HEK293 (cell line): ENCODE measurements at regions not wholly inside any gene's neighbourhood (a gene's known extent, or its start where the extent isn't known, plus 50 kb on each side); places are given as distances from the start of the nearest gene placed in this dataset.

Experiments
- CTCF ChIA-PET: fragments of 350-600 bp; formaldehyde crosslinking; extraction: SDS; loops from one replicate; lab custom pipeline; 2021; ENCODE audit warnings: antibody characterized with exemption; lab: Yijun Ruan, JAX
- POLR2A ChIA-PET: fragments of 300-600 bp; formaldehyde crosslinking; extraction: SDS; loops from one replicate; lab custom pipeline; 2020; ENCODE audit warnings: antibody characterized with exemption, inconsistent platforms; lab: Yijun Ruan, JAX
- H3K27ac ChIP-seq: fragments of 200-500 bp; sonication (Bioruptor generic); 2 replicates; pipeline ENCODE4 v1.5.1; 2014; ENCODE audit warnings: low read depth, low read length, control low read depth, inconsistent platforms; ENCODE audit errors: extremely low read depth
- H3K36me3 ChIP-seq, 2 experiments: fragments of 200-500 bp in 1 of 2; sonication (Bioruptor generic) in 1 of 2; 1 replicate in 1 of 2; 2 replicates in 1 of 2; pipeline ENCODE4 v1.5.1; 2014 to 2017; ENCODE audit warnings: inconsistent platforms in 2 of 2, low read length in 2 of 2; ENCODE audit not compliant: control insufficient read depth in 2 of 2, insufficient read depth in 1 of 2
- H3K4me1 ChIP-seq: fragments of 200-500 bp; sonication (Bioruptor generic); 2 replicates; pipeline ENCODE4 v1.5.1; 2014; ENCODE audit warnings: mild to moderate bottlenecking, low read length, inconsistent platforms; ENCODE audit not compliant: control insufficient read depth, insufficient read depth
- H3K4me3 ChIP-seq: 2 replicates; pipeline ENCODE4 v1.5.1; 2011; ENCODE audit warnings: low read depth, mild to moderate bottlenecking, control low read depth, low read length, moderate library complexity
- H3K9me3 ChIP-seq: fragments of 200-500 bp; sonication (Bioruptor generic); 2 replicates; pipeline ENCODE4 v1.5.1; 2014; ENCODE audit warnings: low read depth, low read length, inconsistent platforms; ENCODE audit not compliant: control insufficient read depth, insufficient read depth
- ATF2 ChIP-seq: fragments of 450-650 bp; formaldehyde crosslinking; IDR thresholded peaks from 2 replicates; pipeline ENCODE4 v1.5.1; 2016; ENCODE audit warnings: missing biosample characterization, missing genetic modification characterization, low read depth
- GFI1B ChIP-seq: fragments of 450-650 bp; formaldehyde crosslinking; IDR thresholded peaks from 2 replicates; pipeline ENCODE4 v1.5.1; 2016; ENCODE audit warnings: missing biosample characterization, missing genetic modification characterization
- HOXD13 ChIP-seq: sonication (generic); formaldehyde crosslinking; IDR thresholded peaks from 2 replicates; pipeline ENCODE4 v1.8.0; 2022; ENCODE audit warnings: missing genetic modification reagents, borderline replicate concordance
- MZF1 ChIP-seq: fragments of 450-650 bp; formaldehyde crosslinking; IDR thresholded peaks from 2 replicates; pipeline ENCODE4 v1.5.1; 2017; ENCODE audit warnings: missing biosample characterization, missing genetic modification characterization, borderline replicate concordance
- OVOL3 ChIP-seq: fragments of 450-650 bp; formaldehyde crosslinking; IDR thresholded peaks from 2 replicates; pipeline ENCODE4 v1.5.1; 2016; ENCODE audit warnings: missing biosample characterization, missing genetic modification characterization
- PRDM1 ChIP-seq: fragments of 450-650 bp; formaldehyde crosslinking; IDR thresholded peaks from 2 replicates; pipeline ENCODE4; 2016; ENCODE audit warnings: missing biosample characterization, missing genetic modification characterization
- PRDM10 ChIP-seq: fragments of 450-650 bp; formaldehyde crosslinking; IDR thresholded peaks from 2 replicates; pipeline ENCODE4 v1.5.1; 2016; ENCODE audit warnings: missing biosample characterization, missing genetic modification characterization
- WT1 ChIP-seq: fragments of 450-650 bp; formaldehyde crosslinking; IDR thresholded peaks from 2 replicates; pipeline ENCODE4 v1.5.1; 2016; ENCODE audit warnings: missing biosample characterization, missing genetic modification characterization
- YY2 ChIP-seq: fragments of 450-650 bp; formaldehyde crosslinking; IDR thresholded peaks from 2 replicates; pipeline ENCODE4 v1.5.1; 2016; ENCODE audit warnings: missing biosample characterization, missing genetic modification characterization
- ZNF19 ChIP-seq: fragments of 450-650 bp; formaldehyde crosslinking; IDR thresholded peaks from 2 replicates; pipeline ENCODE4; 2016; ENCODE audit warnings: missing biosample characterization, missing genetic modification characterization, low read depth
- ZNF214 ChIP-seq: fragments of 450-650 bp; formaldehyde crosslinking; IDR thresholded peaks from 2 replicates; pipeline ENCODE4 v1.5.1; 2017; ENCODE audit warnings: missing biosample characterization, mild to moderate bottlenecking, missing genetic modification characterization, borderline replicate concordance
- ZNF223 ChIP-seq: fragments of 450-650 bp; formaldehyde crosslinking; IDR thresholded peaks from 2 replicates; pipeline ENCODE4 v1.5.1; 2016; ENCODE audit warnings: missing biosample characterization, missing genetic modification characterization
- ZNF292 ChIP-seq: fragments of 450-650 bp; formaldehyde crosslinking; IDR thresholded peaks from 2 replicates; pipeline ENCODE4 v1.5.1; 2016; ENCODE audit warnings: low read depth, missing biosample characterization, missing genetic modification characterization, borderline replicate concordance
- ZNF302 ChIP-seq: fragments of 450-650 bp; formaldehyde crosslinking; IDR thresholded peaks from 2 replicates; pipeline ENCODE4 v1.5.1; 2016; ENCODE audit warnings: missing biosample characterization, missing genetic modification characterization, low read depth
- ZNF335 ChIP-seq: fragments of 450-650 bp; formaldehyde crosslinking; conservative IDR thresholded peaks from 2 replicates; pipeline ENCODE4 v1.5.1; 2016; ENCODE audit warnings: missing biosample characterization, missing genetic modification characterization
- ZNF350 ChIP-seq: fragments of 450-650 bp; formaldehyde crosslinking; IDR thresholded peaks from 2 replicates; pipeline ENCODE4 v1.5.0; 2017; ENCODE audit warnings: missing biosample characterization, mild to moderate bottlenecking, missing genetic modification characterization
- ZNF426 ChIP-seq: fragments of 450-650 bp; formaldehyde crosslinking; IDR thresholded peaks from 2 replicates; pipeline ENCODE4 v1.5.1; 2017; ENCODE audit warnings: missing biosample characterization, missing genetic modification characterization, mild to moderate bottlenecking, inconsistent platforms, moderate library complexity
- ZNF488 ChIP-seq: fragments of 450-650 bp; formaldehyde crosslinking; IDR thresholded peaks from 2 replicates; pipeline ENCODE4 v1.5.1; 2016; ENCODE audit warnings: missing biosample characterization, missing genetic modification characterization
- ZNF501 ChIP-seq: fragments of 450-650 bp; formaldehyde crosslinking; IDR thresholded peaks from 2 replicates; pipeline ENCODE4 v1.5.1; 2016; ENCODE audit warnings: missing biosample characterization, missing genetic modification characterization
- ZNF518A ChIP-seq: fragments of 450-650 bp; formaldehyde crosslinking; conservative IDR thresholded peaks from 2 replicates; pipeline ENCODE4 v1.5.1; 2016; ENCODE audit warnings: low read depth, missing biosample characterization, missing genetic modification characterization
- ZNF629 ChIP-seq: fragments of 450-650 bp; formaldehyde crosslinking; IDR thresholded peaks from 2 replicates; pipeline ENCODE4 v1.5.1; 2017; ENCODE audit warnings: missing biosample characterization, missing genetic modification characterization
- ZNF76 ChIP-seq: fragments of 450-650 bp; formaldehyde crosslinking; IDR thresholded peaks from 2 replicates; pipeline ENCODE4; 2016; ENCODE audit warnings: low read depth, missing biosample characterization, missing genetic modification characterization, borderline replicate concordance
- ZNF768 ChIP-seq: fragments of 450-650 bp; formaldehyde crosslinking; IDR thresholded peaks from 2 replicates; pipeline ENCODE4 v1.5.1; 2018; ENCODE audit warnings: missing biosample characterization, mild to moderate bottlenecking, missing genetic modification characterization

DNA sequence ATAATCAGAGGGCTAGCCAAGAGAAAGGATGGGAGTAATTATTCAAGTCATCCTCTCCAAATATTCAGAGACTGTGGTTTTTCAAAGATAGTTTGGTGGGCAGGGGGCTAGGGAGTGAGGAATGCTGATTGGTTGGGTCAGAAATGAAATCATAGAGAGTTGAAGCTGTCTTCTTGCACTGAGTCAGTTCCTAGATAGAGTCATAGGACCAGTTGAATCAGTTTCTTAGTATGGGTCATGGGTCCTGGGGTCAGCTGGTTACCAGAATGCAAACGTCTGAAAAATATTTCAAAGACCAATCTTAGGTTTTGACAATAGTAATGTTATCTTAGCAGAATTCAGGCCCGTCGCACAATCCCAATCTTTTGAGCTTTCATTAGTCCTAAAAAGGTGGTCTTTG lies 171.4 kb upstream of the SPATS2L start:
- no peaks in the 10 kb centered on the region for H3K9me3 ChIP-seq
- H3K4me3 ChIP-seq: no peak overlapping the region
- H3K4me1 ChIP-seq: no peaks in the 10 kb centered on the region
- POLR2A ChIA-PET: no interaction called here
- H3K36me3 ChIP-seq: no peaks in the 10 kb centered on the region
- no peak overlapping the region for H3K27ac ChIP-seq
- CTCF ChIA-PET: no interaction called here
- TF ChIP-seq ZNF768 (tag by site-specific recombination) (no peak), ZNF501 (tag by site-specific recombination) (no peak), ZNF350 (tag by site-specific recombination) (no peak), ZNF335 (tag by site-specific recombination) (no peak), ZNF76 (no peak), ZNF302 (no peak), MZF1 (tag by site-specific recombination) (no peak), ZNF19 (no peak), YY2 (tag by site-specific recombination) (no peak), WT1 (no peak), ZNF292 (tag by site-specific recombination) (no peak)

- TF ChIP-seq ZNF488 (tag by site-specific recombination) (no peak), ATF2 (tag by site-specific recombination) (no peak)
- CTCF ChIA-PET: interaction anchor here (1.0 kb wide), 1 partner anchor 152 kb away, joined by 3 read pairs; no protein-coding TSS in a partner anchor
- Histone ChIP-seq H3K4me3 (no peak overlapping the region), H3K36me3 (no peaks in the 10 kb centered on the region), H3K27ac (no peak overlapping the region), H3K4me1 (no peaks in the 10 kb centered on the region), H3K9me3 (no peaks in the 10 kb centered on the region)
- POLR2A ChIA-PET: no interaction called here
Observed at GRCh38 chr2:200136655-200137054, 169.8 kb upstream of the SPATS2L start.

DNA sequence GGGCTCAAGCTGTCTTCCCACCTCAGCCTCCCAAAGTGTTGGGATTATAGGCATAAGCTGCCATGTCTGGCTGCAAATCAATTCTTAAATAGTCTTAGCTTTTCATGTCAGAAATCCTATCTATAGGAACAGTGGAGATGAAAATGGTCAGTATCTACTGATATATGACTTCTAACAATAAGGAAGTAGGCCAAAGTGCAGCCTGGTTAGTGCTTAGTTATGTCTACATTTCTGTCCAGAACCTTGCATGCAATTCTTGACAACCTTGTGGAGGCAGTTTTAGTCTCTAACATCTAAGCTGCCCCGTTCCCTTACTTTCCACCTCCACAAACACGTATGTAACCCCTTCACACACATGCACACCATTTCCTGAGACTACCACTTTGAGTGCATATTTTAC lies 169.2 kb upstream of the SPATS2L start:
- CTCF ChIA-PET: interaction anchor here (0.6 to 1.5 kb wide), 2 partner anchors 152 to 1685 kb away, joined by 3 to 6 read pairs; no protein-coding TSS in a partner anchor
- no peak for TF ChIP-seq ZNF223
- no peak for TF ChIP-seq PRDM10
- TF ChIP-seq ZNF518A (tag by site-specific recombination): no peak
- no peak for TF ChIP-seq ZNF214 (tag by site-specific recombination)
- no peak for TF ChIP-seq GFI1B
- no peak for TF ChIP-seq ZNF426 (tag by site-specific recombination)
- TF ChIP-seq ZNF629 (tag by site-specific recombination): no peak
- no peak for TF ChIP-seq OVOL3 (tag by site-specific recombination)
- TF ChIP-seq HOXD13 (CRISPR knock-in tag): no peak
- TF ChIP-seq PRDM1 (tag by site-specific recombination): no peak

More for the DNA sequence above, 169.2 kb upstream of the SPATS2L start:
- H3K4me1 ChIP-seq: no peaks in the 10 kb centered on the region
- H3K9me3 ChIP-seq: no peaks in the 10 kb centered on the region
- no peak overlapping the region for H3K4me3 ChIP-seq
- POLR2A ChIA-PET: no interaction called here
- H3K27ac ChIP-seq: no peak overlapping the region
- no peaks in the 10 kb centered on the region for H3K36me3 ChIP-seq
